GM06990 (cell line): ENCODE measurements at regions not wholly inside any gene's neighbourhood (a gene's known extent, or its start where the extent isn't known, plus 50 kb on each side); places are given as distances from the start of the nearest gene placed in this dataset.

Source experiments
- DNase-seq: peaks from one replicate; pipeline ENCODE4 v3.0.0-alpha.2; 2011; ENCODE audit not compliant: insufficient read length; ENCODE audit errors: extremely low read depth
- H3K27me3 ChIP-seq: replicated peaks from 2 replicates; pipeline ENCODE4 v1.6.0; 2011; ENCODE audit warnings: low read length; ENCODE audit not compliant: control insufficient read depth, insufficient read depth
- H3K36me3 ChIP-seq: 2 replicates; pipeline ENCODE4 v1.5.1; 2011; ENCODE audit warnings: low read length; ENCODE audit not compliant: control insufficient read depth, insufficient read depth
- H3K4me3 ChIP-seq: replicated peaks from 2 replicates; pipeline ENCODE4 v1.5.1; 2011; ENCODE audit warnings: low read depth, mild to moderate bottlenecking, control low read depth, low read length
- CTCF ChIP-seq: IDR thresholded peaks from 2 replicates; pipeline ENCODE4 v1.5.1; 2011; ENCODE audit warnings: low read length, control low read depth, mild to moderate bottlenecking, inconsistent platforms; ENCODE audit not compliant: insufficient read depth, poor library complexity, severe bottlenecking

GRCh38 chr9:29555502-29555901 lies 1982.2 kb upstream of the C9orf72 start:
- H3K27me3 ChIP-seq: no peaks in the 10 kb centered on the region
- DNase-seq: no peak
- H3K4me3 ChIP-seq: no peak overlapping the region
- no peaks in the 10 kb centered on the region for H3K36me3 ChIP-seq
- TF ChIP-seq CTCF: no peak

GRCh38 chr9:29556317-29556716 lies 1983.0 kb upstream of the C9orf72 start:
- DNase-seq: no peak
- Histone ChIP-seq H3K36me3 (no peaks in the 10 kb centered on the region), H3K27me3 (no peaks in the 10 kb centered on the region), H3K4me3 (no peak overlapping the region)
- TF ChIP-seq CTCF: no peak

- no peaks in the 10 kb centered on the region for H3K36me3 ChIP-seq
- H3K4me3 ChIP-seq: no peak overlapping the region
- no peak for TF ChIP-seq CTCF
- no peaks in the 10 kb centered on the region for H3K27me3 ChIP-seq
- no peak for DNase-seq
Measured at GRCh38 chr9:29556746-29557145, 1983.5 kb upstream of the C9orf72 start.

GRCh38 chr9:29564564-29564963 lies 1991.3 kb upstream of the C9orf72 start:
- H3K36me3 ChIP-seq: no peaks in the 10 kb centered on the region
- H3K27me3 ChIP-seq: no peaks in the 10 kb centered on the region
- no peak for TF ChIP-seq CTCF
- DNase-seq: no peak
- H3K4me3 ChIP-seq: no peak overlapping the region

- no peak for DNase-seq
- no peaks in the 10 kb centered on the region for H3K27me3 ChIP-seq
- no peak overlapping the region for H3K4me3 ChIP-seq
- TF ChIP-seq CTCF: no peak
- H3K36me3 ChIP-seq: no peaks in the 10 kb centered on the region
Measured at GRCh38 chr9:29575219-29575618, 2001.9 kb upstream of the C9orf72 start.

- no peak overlapping the region for H3K4me3 ChIP-seq
- no peak for DNase-seq
- no peaks in the 10 kb centered on the region for H3K36me3 ChIP-seq
- no peaks in the 10 kb centered on the region for H3K27me3 ChIP-seq
- TF ChIP-seq CTCF: no peak
Measured at GRCh38 chr9:29588361-29588760, 2015.1 kb upstream of the C9orf72 start.
